Fibroblast of lung (primary cell): ENCODE measurements at regions not wholly inside any gene's neighbourhood (a gene's known extent, or its start where the extent isn't known, plus 50 kb on each side); places are given as distances from the start of the nearest gene placed in this dataset.

Source experiments
- DNase-seq, 2 donors: peaks; one replicate each; pipeline versions ENCODE4 v3.0.0 to v3.0.0-alpha.2; 2010; ENCODE audit warnings: low read depth in 2 of 2
- H2AFZ ChIP-seq: 2 replicates; pipeline ENCODE4 v1.5.1; 2012; ENCODE audit warnings: low read length, control low read depth, inconsistent platforms
- H3K27ac ChIP-seq: 2 replicates; pipeline ENCODE4 v1.5.1; 2011; ENCODE audit warnings: low read length, control low read depth; ENCODE audit not compliant: insufficient read depth
- H3K27me3 ChIP-seq: 2 replicates; pipeline ENCODE4 v1.5.1; 2011; ENCODE audit warnings: mild to moderate bottlenecking, low read length; ENCODE audit not compliant: control insufficient read depth, insufficient read depth
- H3K36me3 ChIP-seq: 2 replicates; pipeline ENCODE4 v1.5.1; 2011; ENCODE audit warnings: low read length; ENCODE audit not compliant: control insufficient read depth, insufficient read depth
- H3K4me1 ChIP-seq: 2 replicates; pipeline ENCODE4 v1.5.1; 2011; ENCODE audit warnings: low read length; ENCODE audit not compliant: control insufficient read depth, insufficient read depth; ENCODE audit errors: extremely low read depth
- H3K4me2 ChIP-seq: 2 replicates; pipeline ENCODE4 v1.5.1; 2011; ENCODE audit warnings: low read length, control low read depth; ENCODE audit not compliant: insufficient read depth; ENCODE audit errors: extremely low read depth
- H3K4me3 ChIP-seq, 4 experiments: fragments of 200-600 bp in 1 of 4; sonication (generic) in 1 of 4; replicated peaks in 1 of 4; 2 replicates each; pipeline ENCODE4 v1.5.1; 2011 to 2016; ENCODE audit warnings: low read length in 4 of 4, low read depth in 3 of 4, mild to moderate bottlenecking in 3 of 4, control low read depth in 2 of 4, inconsistent platforms in 1 of 4, mixed read lengths in 1 of 4; ENCODE audit not compliant: insufficient read depth in 1 of 4; ENCODE audit errors: control extremely low read depth in 1 of 4
- H3K79me2 ChIP-seq: 2 replicates; pipeline ENCODE4 v1.5.1; 2012; ENCODE audit warnings: mild to moderate bottlenecking, low read length, inconsistent platforms; ENCODE audit not compliant: control insufficient read depth, insufficient read depth
- H3K9ac ChIP-seq: 2 replicates; pipeline ENCODE4 v1.5.1; 2011; ENCODE audit warnings: mild to moderate bottlenecking, low read length, control low read depth; ENCODE audit not compliant: insufficient read depth
- H3K9me3 ChIP-seq: 2 replicates; pipeline ENCODE4 v1.5.1; 2012; ENCODE audit warnings: low read depth, low read length; ENCODE audit not compliant: control insufficient read depth, insufficient read depth
- H4K20me1 ChIP-seq: 2 replicates; pipeline ENCODE4 v1.5.1; 2011; ENCODE audit warnings: low read length; ENCODE audit not compliant: control insufficient read depth, insufficient read depth; ENCODE audit errors: extremely low read depth
- EZH2 ChIP-seq: IDR thresholded peaks from 2 replicates; pipeline ENCODE4 v1.5.1; 2012; ENCODE audit warnings: low read length, control low read depth, mild to moderate bottlenecking; ENCODE audit errors: missing control alignments
- TF ChIP-seq, protein P1 (sequence below), 2 donors: IDR thresholded peaks in 1 of 2; conservative IDR thresholded peaks in 1 of 2; 1 replicate in 1 of 2; 2 replicates in 1 of 2; pipeline ENCODE4 v1.5.1; 2011 to 2012; ENCODE audit warnings: low read length in 2 of 2, control low read depth in 1 of 2, inconsistent platforms in 1 of 2, low read depth in 1 of 2, mild to moderate bottlenecking in 1 of 2

DNA sequence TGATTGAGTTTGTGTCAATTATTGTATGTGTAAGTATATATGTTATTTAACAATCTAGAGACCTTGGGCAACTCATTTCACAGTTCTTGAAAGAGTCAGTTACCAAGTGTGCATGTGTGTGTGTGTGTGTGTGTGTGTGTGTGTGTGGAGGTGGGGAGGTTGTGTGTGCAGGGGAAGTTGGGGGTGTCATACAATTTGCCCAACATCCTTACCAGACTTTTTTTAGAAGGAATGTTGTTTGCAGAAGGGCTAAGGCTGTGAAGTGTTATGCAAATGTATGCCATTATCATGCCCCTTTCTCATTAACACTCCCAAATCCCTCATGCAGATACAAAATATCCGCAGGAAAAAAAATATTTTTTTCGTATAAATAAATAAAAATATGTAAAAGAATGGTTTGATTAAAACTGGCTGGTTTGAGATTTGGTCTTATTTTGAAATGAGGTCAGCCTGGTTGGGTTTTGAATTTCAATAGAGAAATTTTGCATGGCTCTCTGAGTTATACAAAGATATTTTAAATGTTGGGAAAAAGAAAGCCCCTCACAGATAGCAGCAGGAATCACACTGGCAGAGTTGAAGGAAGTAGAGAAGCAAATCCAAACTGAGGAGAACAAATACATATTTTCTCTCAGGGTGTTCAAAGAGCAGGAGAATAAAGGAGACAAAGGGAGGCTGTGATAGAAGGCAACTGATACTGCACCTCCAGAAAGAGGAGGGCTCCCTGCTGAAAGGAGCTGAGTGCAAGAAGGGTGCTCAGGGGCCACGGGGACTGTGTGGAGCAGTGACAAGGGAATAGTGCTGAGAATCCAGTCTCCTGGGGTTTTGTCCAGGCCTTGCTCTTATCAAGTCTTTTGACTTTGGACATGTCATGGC lies 1365.5 kb upstream of the CELF4 start:
- no peaks in the 10 kb centered on the region for H3K4me1 ChIP-seq
- no peak overlapping the region for H3K4me3 ChIP-seq
- DNase-seq, result no peak
- H2AFZ ChIP-seq, result no peak overlapping the region
- H3K27ac ChIP-seq, result no peak overlapping the region
- H4K20me1 ChIP-seq, result no peaks in the 10 kb centered on the region
- no peak for TF ChIP-seq EZH2
- TF ChIP-seq, protein P1, sequence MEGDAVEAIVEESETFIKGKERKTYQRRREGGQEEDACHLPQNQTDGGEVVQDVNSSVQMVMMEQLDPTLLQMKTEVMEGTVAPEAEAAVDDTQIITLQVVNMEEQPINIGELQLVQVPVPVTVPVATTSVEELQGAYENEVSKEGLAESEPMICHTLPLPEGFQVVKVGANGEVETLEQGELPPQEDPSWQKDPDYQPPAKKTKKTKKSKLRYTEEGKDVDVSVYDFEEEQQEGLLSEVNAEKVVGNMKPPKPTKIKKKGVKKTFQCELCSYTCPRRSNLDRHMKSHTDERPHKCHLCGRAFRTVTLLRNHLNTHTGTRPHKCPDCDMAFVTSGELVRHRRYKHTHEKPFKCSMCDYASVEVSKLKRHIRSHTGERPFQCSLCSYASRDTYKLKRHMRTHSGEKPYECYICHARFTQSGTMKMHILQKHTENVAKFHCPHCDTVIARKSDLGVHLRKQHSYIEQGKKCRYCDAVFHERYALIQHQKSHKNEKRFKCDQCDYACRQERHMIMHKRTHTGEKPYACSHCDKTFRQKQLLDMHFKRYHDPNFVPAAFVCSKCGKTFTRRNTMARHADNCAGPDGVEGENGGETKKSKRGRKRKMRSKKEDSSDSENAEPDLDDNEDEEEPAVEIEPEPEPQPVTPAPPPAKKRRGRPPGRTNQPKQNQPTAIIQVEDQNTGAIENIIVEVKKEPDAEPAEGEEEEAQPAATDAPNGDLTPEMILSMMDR (conservative IDR thresholded peaks at IDR 0.05 in 1 of 2, IDR thresholded peaks at IDR 0.05 in 1 of 2; ENCODE audit: low read depth in 1 of 2, low read length in 2 of 2), result no peak
- no peaks in the 10 kb centered on the region for H3K9me3 ChIP-seq
- no peaks in the 10 kb centered on the region for H3K79me2 ChIP-seq
- H3K27me3 ChIP-seq, result no peaks in the 10 kb centered on the region
- no peak overlapping the region for H3K4me2 ChIP-seq
- no peak overlapping the region for H3K9ac ChIP-seq
- H3K36me3 ChIP-seq, result no peaks in the 10 kb centered on the region

GRCh38 chr18:38923540-38923939 lies 1357.9 kb upstream of the CELF4 start:
- H3K79me2 ChIP-seq, result no peaks in the 10 kb centered on the region
- H2AFZ ChIP-seq, result no peak overlapping the region
- no peaks in the 10 kb centered on the region for H3K27me3 ChIP-seq
- no peak for DNase-seq
- no peaks in the 10 kb centered on the region for H3K9me3 ChIP-seq
- H3K4me2 ChIP-seq, result no peak overlapping the region
- H3K27ac ChIP-seq, result no peak overlapping the region
- TF ChIP-seq, protein P1 (conservative IDR thresholded peaks at IDR 0.05 in 1 of 2, IDR thresholded peaks at IDR 0.05 in 1 of 2; ENCODE audit: low read depth in 1 of 2, low read length in 2 of 2), result no peak
- no peak for TF ChIP-seq EZH2
- no peak overlapping the region for H3K4me3 ChIP-seq
- H3K9ac ChIP-seq, result no peak overlapping the region
- H3K36me3 ChIP-seq, result no peaks in the 10 kb centered on the region
- H4K20me1 ChIP-seq, result no peaks in the 10 kb centered on the region
- no peaks in the 10 kb centered on the region for H3K4me1 ChIP-seq

DNA sequence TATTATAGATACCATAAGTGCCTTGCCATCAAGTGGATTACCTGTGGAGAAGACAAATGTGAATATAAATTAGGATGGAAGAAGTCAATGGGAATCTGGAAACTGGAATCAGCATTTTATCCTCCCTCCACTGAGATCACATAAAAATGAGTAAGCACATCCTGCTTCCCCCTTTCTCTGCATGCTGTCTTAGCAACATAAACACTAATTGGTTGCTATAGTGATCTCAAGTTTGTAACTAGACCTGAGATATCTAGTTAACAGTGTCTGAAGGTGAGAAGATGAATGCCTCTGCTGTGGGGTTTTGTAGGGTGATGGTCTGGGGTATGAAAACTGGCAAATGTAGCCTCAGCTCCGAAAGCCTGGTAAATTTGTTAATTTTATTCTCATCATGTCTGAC lies 1357.5 kb upstream of the CELF4 start:
- Histone ChIP-seq H2AFZ (no peak overlapping the region), H3K36me3 (no peaks in the 10 kb centered on the region), H3K4me2 (no peak overlapping the region), H3K4me1 (no peaks in the 10 kb centered on the region), H4K20me1 (no peaks in the 10 kb centered on the region), H3K27me3 (no peaks in the 10 kb centered on the region), H3K9ac (no peak overlapping the region), H3K4me3 (no peak overlapping the region), H3K9me3 (no peaks in the 10 kb centered on the region), H3K27ac (no peak overlapping the region), H3K79me2 (no peaks in the 10 kb centered on the region)
- no peak for DNase-seq
- TF ChIP-seq EZH2, result no peak
- TF ChIP-seq, protein P1 (conservative IDR thresholded peaks at IDR 0.05 in 1 of 2, IDR thresholded peaks at IDR 0.05 in 1 of 2; ENCODE audit: low read depth in 1 of 2, low read length in 2 of 2), result no peak
